IMR-90 (cell line): ENCODE measurements at regions not wholly inside any gene's neighbourhood (a gene's known extent, or its start where the extent isn't known, plus 50 kb on each side); places are given as distances from the start of the nearest gene placed in this dataset.

Source experiments
- ATAC-seq: fragments of 200-7000 bp; cut with Tn5 transposase; 2 replicates; pipeline ENCODE4 v1.9.1; 2020; ENCODE audit warnings: low read depth, mild to moderate bottlenecking, moderate library complexity
- BruUV-seq: library from RNA; stranded (reverse); fragments of 400-500 nt; replicated peaks from 2 replicates; lab custom pipeline; 2021; lab: Mats Ljungman, UMichigan
- CTCF ChIA-PET: fragments of 300-600 bp; formaldehyde crosslinking; extraction: SDS; loops from one replicate; lab custom pipeline; 2021; ENCODE audit warnings: antibody characterized with exemption; lab: Yijun Ruan, JAX
- POLR2A ChIA-PET: fragments of 300-600 bp; sonication (Branson Sonifier 250); formaldehyde crosslinking; loops from one replicate; lab custom pipeline; 2022; ENCODE audit warnings: antibody characterized with exemption; ENCODE audit not compliant: unreplicated experiment; lab: Charles Lee
- DNase-seq: peaks from one replicate; pipeline ENCODE4 v3.0.0; 2013
- H2AFZ ChIP-seq: replicated peaks from 2 replicates; pipeline ENCODE3; 2013; ENCODE audit warnings: low read length, mild to moderate bottlenecking; ENCODE audit not compliant: poor library complexity
- H2AK5ac ChIP-seq: 2 replicates; pipeline ENCODE4 v1.6.1; 2013; ENCODE audit warnings: low read depth, low read length, inconsistent platforms
- H2AK9ac ChIP-seq: replicated peaks from 2 replicates; pipeline ENCODE3; 2013; ENCODE audit warnings: mild to moderate bottlenecking, low read depth, low read length, moderate library complexity; ENCODE audit not compliant: poor library complexity
- H2BK120ac ChIP-seq: 2 replicates; pipeline ENCODE4 v1.6.1; 2013; ENCODE audit warnings: low read depth, low read length, inconsistent platforms
- H2BK15ac ChIP-seq: 3 replicates; pipeline ENCODE4 v1.6.1; 2013; ENCODE audit warnings: low read depth, low read length, inconsistent platforms
- H2BK20ac ChIP-seq: 2 replicates; pipeline ENCODE4 v1.6.1; 2013; ENCODE audit warnings: low read depth, mild to moderate bottlenecking, inconsistent platforms, low read length, moderate library complexity
- H2BK5ac ChIP-seq: 2 replicates; pipeline ENCODE4 v1.6.1; 2013; ENCODE audit warnings: mild to moderate bottlenecking, low read depth, low read length, inconsistent platforms; ENCODE audit not compliant: poor library complexity, severe bottlenecking
- H3K14ac ChIP-seq: replicated peaks from 2 replicates; pipeline ENCODE4 v1.6.1; 2013; ENCODE audit warnings: low read depth, low read length, inconsistent platforms
- H3K18ac ChIP-seq: 2 replicates; pipeline ENCODE4 v1.6.1; 2013; ENCODE audit warnings: low read depth, low read length, control low read depth
- H3K23ac ChIP-seq: 2 replicates; pipeline ENCODE4 v1.6.1; 2013; ENCODE audit warnings: low read depth, low read length, inconsistent platforms
- H3K27ac ChIP-seq: 2 replicates; pipeline ENCODE4 v1.5.1; 2013; ENCODE audit warnings: mild to moderate bottlenecking, control low read depth, low read length; ENCODE audit not compliant: insufficient read depth
- H3K27me3 ChIP-seq: 2 replicates; pipeline ENCODE4 v1.6.1; 2013; ENCODE audit warnings: low read length; ENCODE audit not compliant: control insufficient read depth, insufficient read depth
- H3K36me3 ChIP-seq: 2 replicates; pipeline ENCODE4 v1.6.1; 2013; ENCODE audit warnings: low read length, mixed read lengths; ENCODE audit not compliant: control insufficient read depth, insufficient read depth
- H3K4ac ChIP-seq: 2 replicates; pipeline ENCODE4 v1.6.1; 2013; ENCODE audit warnings: low read depth, low read length, inconsistent platforms
- H3K4me1 ChIP-seq: 2 replicates; pipeline ENCODE4 v1.6.1; 2013; ENCODE audit warnings: low read length, mixed read lengths; ENCODE audit not compliant: control insufficient read depth, insufficient read depth
- H3K4me2 ChIP-seq: 2 replicates; pipeline ENCODE4 v1.6.1; 2013; ENCODE audit warnings: low read depth, mild to moderate bottlenecking, control low read depth, low read length, moderate library complexity
- H3K4me3 ChIP-seq: 2 replicates; pipeline ENCODE4 v1.5.1; 2013; ENCODE audit warnings: low read depth, mild to moderate bottlenecking, control low read depth, low read length, moderate library complexity; ENCODE audit not compliant: insufficient read depth
- H3K56ac ChIP-seq: 2 replicates; pipeline ENCODE4 v1.6.1; 2013; ENCODE audit warnings: low read length, inconsistent platforms; ENCODE audit not compliant: insufficient read depth; ENCODE audit errors: extremely low read depth
- H3K79me1 ChIP-seq, 2 experiments: 2 replicates each; pipeline ENCODE4 v1.6.1; 2013; ENCODE audit warnings: low read length in 2 of 2, inconsistent platforms in 1 of 2, low read depth in 1 of 2
- H3K9ac ChIP-seq: 2 replicates; pipeline ENCODE4 v1.6.1; 2013; ENCODE audit warnings: low read depth, low read length, control low read depth
- H3K9me1 ChIP-seq: 2 replicates; pipeline ENCODE4 v1.6.1; 2013; ENCODE audit warnings: low read length, inconsistent platforms; ENCODE audit not compliant: insufficient read depth
- H3K9me3 ChIP-seq: 2 replicates; pipeline ENCODE4 v1.6.1; 2013; ENCODE audit warnings: low read length; ENCODE audit not compliant: control insufficient read depth, insufficient read depth
- H4K20me1 ChIP-seq: 2 replicates; pipeline ENCODE4 v1.6.1; 2013; ENCODE audit warnings: low read length, inconsistent platforms; ENCODE audit not compliant: insufficient read depth
- H4K5ac ChIP-seq: 2 replicates; pipeline ENCODE4 v1.6.1; 2013; ENCODE audit warnings: mild to moderate bottlenecking, low read depth, low read length, control low read depth
- H4K8ac ChIP-seq, 2 experiments: 2 replicates each; pipeline ENCODE4 v1.6.1; 2013; ENCODE audit warnings: low read depth in 2 of 2, low read length in 2 of 2, control low read depth in 1 of 2, inconsistent platforms in 1 of 2
- H4K91ac ChIP-seq: 2 replicates; pipeline ENCODE4 v1.6.1; 2013; ENCODE audit warnings: low read depth, low read length, inconsistent platforms; ENCODE audit not compliant: insufficient read depth
- BHLHE40 ChIP-seq: fragments of 150-350 bp; IDR thresholded peaks from 2 replicates; pipeline ENCODE4 v1.6.1; 2016; ENCODE audit warnings: mild to moderate bottlenecking, low read depth, low read length
- CEBPB ChIP-seq: IDR thresholded peaks from 2 replicates; pipeline ENCODE4 v1.6.1; 2012; ENCODE audit warnings: low read depth, low read length, improper control_type of control experiment
- CHD1 ChIP-seq: IDR thresholded peaks from 2 replicates; pipeline ENCODE4 v1.6.1; 2012; ENCODE audit warnings: low read depth, low read length, improper control_type of control experiment
- FOS ChIP-seq: fragments of 150-350 bp; IDR thresholded peaks from 2 replicates; pipeline ENCODE4 v1.6.1; 2016; ENCODE audit warnings: low read depth, low read length
- MAFK ChIP-seq: IDR thresholded peaks from 2 replicates; pipeline ENCODE4 v1.6.1; 2012; ENCODE audit warnings: low read depth, low read length, improper control_type of control experiment
- MAZ ChIP-seq: IDR thresholded peaks from 2 replicates; pipeline ENCODE4 v1.6.1; 2012; ENCODE audit warnings: low read depth, mild to moderate bottlenecking, low read length, improper control_type of control experiment, moderate library complexity, borderline replicate concordance
- MXI1 ChIP-seq: IDR thresholded peaks from 2 replicates; pipeline ENCODE4 v1.6.1; 2012; ENCODE audit warnings: low read depth, mild to moderate bottlenecking, low read length, moderate library complexity, borderline replicate concordance
- NFE2L2 ChIP-seq: fragments of 150-350 bp; IDR thresholded peaks from 2 replicates; pipeline ENCODE4 v1.6.1; 2016; ENCODE audit warnings: low read depth, mild to moderate bottlenecking, low read length
- POLR2A ChIP-seq: IDR thresholded peaks from 2 replicates; pipeline ENCODE4 v1.6.1; 2012; ENCODE audit warnings: mild to moderate bottlenecking, low read depth, low read length
- RAD21 ChIP-seq: IDR thresholded peaks from 2 replicates; pipeline ENCODE4 v1.6.1; 2012; ENCODE audit warnings: low read length, improper control_type of control experiment
- WGBS, 2 experiments: methylation state at CpG; one replicate each; pipeline versions ENCODE4 v1.1.5 to v1.1.7; 2013; ENCODE audit warnings: missing lambda C conversion rate in 2 of 2; ENCODE audit not compliant: insufficient read length in 1 of 2; ENCODE audit errors: extremely low coverage in 2 of 2; 5-methylcytosine and 5-hydroxymethylcytosine counted together
- dilution Hi-C: fragments of 300-500 bp; cut with HindIII; formaldehyde crosslinking; loops from one replicate; pipeline ENCODE4 v1.14.3; 2018; ENCODE audit warnings: low sequenced_read_pairs; ENCODE audit not compliant: unreplicated experiment
- in situ Hi-C: fragments of 300-500 bp; cut with MboI; formaldehyde crosslinking; loops from 3 replicates; pipeline ENCODE4 v1.14.3; 2019; ENCODE audit warnings: low sequenced_read_pairs, inconsistent platforms, mixed read lengths
- intact Hi-C: fragments of 100-400 bp; cut with micrococcal nuclease; formaldehyde crosslinking; loops from 2 replicates; pipeline ENCODE4 v1.10.0; 2022
- TF ChIP-seq, protein P1 (sequence below): conservative IDR thresholded peaks from 2 replicates; pipeline ENCODE4 v1.5.1; 2012; ENCODE audit warnings: mild to moderate bottlenecking, low read depth, low read length, improper control_type of control experiment
- TF ChIP-seq, protein P2 (sequence below): fragments of 150-350 bp; IDR thresholded peaks from 2 replicates; pipeline ENCODE4 v1.6.1; 2016; ENCODE audit warnings: low read depth, mild to moderate bottlenecking, low read length, moderate library complexity, borderline replicate concordance
- TF ChIP-seq, protein P3 (sequence below): fragments of 150-350 bp; IDR thresholded peaks from 2 replicates; pipeline ENCODE4 v1.6.1; 2017; ENCODE audit warnings: mild to moderate bottlenecking, antibody characterized with exemption, low read length, low read depth

DNA sequence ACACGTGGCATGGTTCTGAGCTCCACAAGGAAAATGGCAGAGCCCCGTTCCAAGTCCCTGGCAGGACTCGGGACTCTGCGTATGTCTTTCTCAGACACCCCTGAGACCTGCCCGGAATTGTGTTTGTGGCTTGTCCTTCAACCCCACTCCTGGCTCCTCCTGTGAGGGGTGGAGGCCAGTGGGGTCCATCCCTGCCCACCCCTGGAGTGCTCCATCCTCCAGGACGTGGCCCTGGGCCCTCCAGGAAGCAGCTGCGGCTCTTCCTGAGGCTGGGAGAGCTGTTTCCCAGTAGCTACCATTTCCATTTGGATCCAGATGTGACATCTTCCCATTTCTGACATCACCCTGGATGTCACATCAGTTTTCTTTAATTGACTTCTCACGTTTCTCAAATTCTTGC lies 118.7 kb upstream of the C1QTNF9B start:
- Histone ChIP-seq H3K4ac (no peak overlapping the region), H4K20me1 (no peaks in the 10 kb centered on the region), H3K4me2 (no peak overlapping the region), H2BK5ac (no peak overlapping the region), H3K36me3 (no peaks in the 10 kb centered on the region), H3K27me3 (no peaks in the 10 kb centered on the region; the same call in 1 of the 2 replicates), H3K56ac (no peak overlapping the region), H4K5ac (no peak overlapping the region), H2BK15ac (no peak overlapping the region), H2AFZ (no peak overlapping the region), H3K23ac (no peak overlapping the region), H3K9me3 (no peaks in the 10 kb centered on the region), H4K91ac (no peak overlapping the region), H3K27ac (no peak overlapping the region), H2BK20ac (no peak overlapping the region), H3K79me1 (no peaks in the 10 kb centered on the region), H3K4me3 (no peak overlapping the region), H3K9ac (no peak overlapping the region), H3K14ac (no peak overlapping the region), H3K9me1 (no peaks in the 10 kb centered on the region), H3K18ac (no peak overlapping the region), H4K8ac (no peak overlapping the region), H2AK9ac (no peak overlapping the region), H2BK120ac (no peak overlapping the region), H3K4me1 (no peaks in the 10 kb centered on the region; the same call in 1 of the 2 replicates), H2AK5ac (peak overlapping the region; percentile 66; the same call in 1 of the 2 replicates)
- 93% methylated on average over 3 of the region's 8 CpGs; no CpG with 5 or more reads in 1 of the 2 experiments for WGBS, 2 experiments
- no peak for DNase-seq
- POLR2A ChIA-PET: no interaction called here
- in situ Hi-C loops: no loop called here
- intact Hi-C loops: no loop called here
- CTCF ChIA-PET: no interaction called here
- no TSS peak for BruUV-seq
- ATAC-seq: no peak
- dilution Hi-C loops: no loop called here
- TF ChIP-seq, protein P1, sequence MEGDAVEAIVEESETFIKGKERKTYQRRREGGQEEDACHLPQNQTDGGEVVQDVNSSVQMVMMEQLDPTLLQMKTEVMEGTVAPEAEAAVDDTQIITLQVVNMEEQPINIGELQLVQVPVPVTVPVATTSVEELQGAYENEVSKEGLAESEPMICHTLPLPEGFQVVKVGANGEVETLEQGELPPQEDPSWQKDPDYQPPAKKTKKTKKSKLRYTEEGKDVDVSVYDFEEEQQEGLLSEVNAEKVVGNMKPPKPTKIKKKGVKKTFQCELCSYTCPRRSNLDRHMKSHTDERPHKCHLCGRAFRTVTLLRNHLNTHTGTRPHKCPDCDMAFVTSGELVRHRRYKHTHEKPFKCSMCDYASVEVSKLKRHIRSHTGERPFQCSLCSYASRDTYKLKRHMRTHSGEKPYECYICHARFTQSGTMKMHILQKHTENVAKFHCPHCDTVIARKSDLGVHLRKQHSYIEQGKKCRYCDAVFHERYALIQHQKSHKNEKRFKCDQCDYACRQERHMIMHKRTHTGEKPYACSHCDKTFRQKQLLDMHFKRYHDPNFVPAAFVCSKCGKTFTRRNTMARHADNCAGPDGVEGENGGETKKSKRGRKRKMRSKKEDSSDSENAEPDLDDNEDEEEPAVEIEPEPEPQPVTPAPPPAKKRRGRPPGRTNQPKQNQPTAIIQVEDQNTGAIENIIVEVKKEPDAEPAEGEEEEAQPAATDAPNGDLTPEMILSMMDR: no peak
- TF ChIP-seq RAD21: no peak
- TF ChIP-seq, protein P2, sequence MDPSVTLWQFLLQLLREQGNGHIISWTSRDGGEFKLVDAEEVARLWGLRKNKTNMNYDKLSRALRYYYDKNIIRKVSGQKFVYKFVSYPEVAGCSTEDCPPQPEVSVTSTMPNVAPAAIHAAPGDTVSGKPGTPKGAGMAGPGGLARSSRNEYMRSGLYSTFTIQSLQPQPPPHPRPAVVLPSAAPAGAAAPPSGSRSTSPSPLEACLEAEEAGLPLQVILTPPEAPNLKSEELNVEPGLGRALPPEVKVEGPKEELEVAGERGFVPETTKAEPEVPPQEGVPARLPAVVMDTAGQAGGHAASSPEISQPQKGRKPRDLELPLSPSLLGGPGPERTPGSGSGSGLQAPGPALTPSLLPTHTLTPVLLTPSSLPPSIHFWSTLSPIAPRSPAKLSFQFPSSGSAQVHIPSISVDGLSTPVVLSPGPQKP: no peak
- TF ChIP-seq NFE2L2: no peak
- TF ChIP-seq MAFK: no peak
- TF ChIP-seq, protein P3, sequence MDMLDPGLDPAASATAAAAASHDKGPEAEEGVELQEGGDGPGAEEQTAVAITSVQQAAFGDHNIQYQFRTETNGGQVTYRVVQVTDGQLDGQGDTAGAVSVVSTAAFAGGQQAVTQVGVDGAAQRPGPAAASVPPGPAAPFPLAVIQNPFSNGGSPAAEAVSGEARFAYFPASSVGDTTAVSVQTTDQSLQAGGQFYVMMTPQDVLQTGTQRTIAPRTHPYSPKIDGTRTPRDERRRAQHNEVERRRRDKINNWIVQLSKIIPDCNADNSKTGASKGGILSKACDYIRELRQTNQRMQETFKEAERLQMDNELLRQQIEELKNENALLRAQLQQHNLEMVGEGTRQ: no peak
- no peak for TF ChIP-seq MXI1
- no peak for TF ChIP-seq CHD1
- TF ChIP-seq POLR2A: no peak
- no peak for TF ChIP-seq MAZ
- TF ChIP-seq CEBPB: no peak
- TF ChIP-seq FOS: no peak
- TF ChIP-seq BHLHE40: no peak
